Kidney glomerular epithelial cell (primary cell): ENCODE measurements at regions not wholly inside any gene's neighbourhood (a gene's known extent, or its start where the extent isn't known, plus 50 kb on each side); places are given as distances from the start of the nearest gene placed in this dataset.
"Not testable (repeated sequence)": the region's sequence is repeated elsewhere in the genome, so short reads cannot be mapped to it uniquely, and the experiment has no call there.

Source experiments
- DNase-seq: peaks from one replicate; lab custom pipeline; 2025; lab: John Stamatoyannopoulos, UW

GRCh38 chr2:31660812-31661335, 80.1 kb upstream of the SRD5A2 start:
- no peak for DNase-seq

GRCh38 chr2:31660165-31660564, 79.4 kb upstream of the SRD5A2 start:
- DNase-seq = no peak

GRCh38 chr2:31654241-31654640, 73.5 kb upstream of the SRD5A2 start:
- no peak for DNase-seq

- no peak for DNase-seq
Measured at GRCh38 chr2:31651736-31652135, 71.0 kb upstream of the SRD5A2 start.

GRCh38 chr2:31651267-31651666, 70.5 kb upstream of the SRD5A2 start:
- no peak for DNase-seq

- DNase-seq = no peak
Measured at GRCh38 chr2:31644551-31644950, 63.8 kb upstream of the SRD5A2 start.

- DNase-seq = no peak
Measured at GRCh38 chr2:31642707-31643106, 62.0 kb upstream of the SRD5A2 start.

GRCh38 chr2:31632201-31632600, 51.5 kb upstream of the SRD5A2 start:
- DNase-seq = not testable (repeated sequence)
